ENCODE measurements at regions not wholly inside any gene's neighbourhood (a gene's known extent, or its start where the extent isn't known, plus 50 kb on each side); places are given as distances from the start of the nearest gene placed in this dataset.
A peak's percentile ranks its signal among the peaks of the same experiment; 100 is the strongest.
"Not testable (repeated sequence)": the region's sequence is repeated elsewhere in the genome, so short reads cannot be mapped to it uniquely, and the experiment has no call there.

DNA sequence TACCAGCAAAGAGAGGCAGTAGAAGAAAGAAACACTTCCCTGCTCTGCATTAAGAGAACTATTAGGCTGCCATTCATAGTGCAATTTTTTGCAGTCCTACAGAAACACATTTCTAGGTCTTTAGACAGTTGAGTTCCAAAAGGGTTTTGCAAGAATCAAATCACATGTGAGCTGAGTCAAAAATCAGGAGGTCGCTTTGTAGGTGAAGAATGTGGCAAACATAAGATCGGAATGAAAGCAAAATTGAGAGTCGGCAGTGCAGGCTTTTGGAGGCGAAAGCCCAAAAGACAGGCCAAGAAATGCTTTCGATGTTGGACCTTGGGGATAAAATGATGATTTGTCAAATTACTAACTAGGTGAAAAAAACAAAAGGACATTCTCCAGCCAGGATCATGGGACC is 213.5 kb upstream of the NRIP1 start:
- DNase-seq (ENCODE audit: low spot score): no peak

DNA sequence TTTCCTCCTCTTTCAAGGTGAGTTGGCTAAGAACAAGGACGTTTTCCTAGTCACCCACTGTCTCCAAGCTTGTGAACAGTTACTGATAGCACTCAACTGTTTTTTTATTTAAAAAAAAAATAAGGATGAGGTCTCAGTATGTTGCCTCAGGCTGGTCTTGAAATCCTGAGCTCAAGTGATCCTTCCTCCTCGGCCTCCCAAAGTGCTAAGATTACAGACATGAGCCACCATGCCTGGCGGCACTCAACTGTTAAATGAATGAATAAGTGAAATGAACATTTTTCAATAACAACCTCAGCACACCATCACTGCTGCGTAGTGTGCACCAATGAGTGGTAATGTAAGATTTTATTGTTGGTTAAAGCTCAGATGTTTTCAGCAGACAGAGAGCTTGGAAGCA is 214.1 kb upstream of the NRIP1 start:
- no peak for DNase-seq (ENCODE audit: low spot score)

DNA sequence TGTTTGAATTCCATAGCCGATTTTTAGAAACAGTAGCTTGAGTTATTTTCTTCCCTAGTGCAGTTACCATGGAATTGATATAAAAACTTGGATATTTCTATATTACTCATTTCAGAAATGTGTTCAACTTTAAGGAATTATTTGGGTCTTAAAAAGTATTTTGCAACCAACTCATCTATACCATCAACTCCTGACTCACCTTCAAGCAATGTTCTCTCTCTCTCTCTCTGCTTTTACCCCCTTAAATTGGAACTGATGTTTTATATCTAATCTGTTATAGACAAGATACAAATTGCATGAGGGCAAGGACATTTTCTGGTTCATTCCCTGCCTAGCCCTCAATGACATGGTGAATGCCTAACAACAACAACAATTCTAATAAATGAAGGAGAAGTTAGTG is 214.7 kb upstream of the NRIP1 start:
- DNase-seq (ENCODE audit: low spot score): no peak

DNA sequence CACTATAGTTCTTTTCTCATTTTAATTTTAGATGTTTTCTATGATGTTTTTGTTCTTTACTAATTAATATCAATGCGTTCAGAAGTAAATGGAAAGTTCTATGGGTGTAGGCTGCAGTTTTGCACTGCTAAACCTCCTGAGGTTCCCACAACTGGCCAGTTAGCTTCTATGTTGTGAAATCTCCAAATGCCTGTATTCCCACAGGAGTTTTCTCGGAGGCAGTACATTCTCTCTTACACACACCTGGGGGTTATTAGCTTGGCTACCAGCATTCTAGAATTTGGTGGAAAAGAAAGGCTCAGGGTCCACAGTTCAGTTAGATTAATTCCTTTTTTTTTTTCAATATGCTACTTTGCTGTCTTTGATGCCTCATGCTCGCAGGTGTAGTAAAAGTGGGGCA is 216.9 kb upstream of the NRIP1 start:
- DNase-seq (ENCODE audit: low spot score): no peak

DNA sequence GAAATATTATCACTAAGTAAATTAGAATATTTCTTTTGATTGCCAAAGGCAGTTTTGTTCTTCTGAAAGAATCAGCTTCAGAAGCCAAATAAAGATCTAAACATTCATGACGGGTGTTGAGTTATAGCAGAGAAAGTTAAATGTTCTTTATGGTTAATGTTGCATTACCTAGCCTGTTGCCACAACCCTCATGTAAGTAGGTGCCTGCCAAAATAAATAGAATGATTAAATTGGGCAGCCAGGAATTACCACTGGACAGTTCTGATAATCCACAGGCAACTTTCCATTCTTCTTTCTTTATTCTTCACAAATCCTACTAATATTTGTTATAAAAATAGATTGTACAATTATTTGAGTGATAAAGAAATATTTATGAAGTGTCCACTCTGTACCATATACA is 217.9 kb upstream of the NRIP1 start:
- DNase-seq (ENCODE audit: low spot score): no peak

DNA sequence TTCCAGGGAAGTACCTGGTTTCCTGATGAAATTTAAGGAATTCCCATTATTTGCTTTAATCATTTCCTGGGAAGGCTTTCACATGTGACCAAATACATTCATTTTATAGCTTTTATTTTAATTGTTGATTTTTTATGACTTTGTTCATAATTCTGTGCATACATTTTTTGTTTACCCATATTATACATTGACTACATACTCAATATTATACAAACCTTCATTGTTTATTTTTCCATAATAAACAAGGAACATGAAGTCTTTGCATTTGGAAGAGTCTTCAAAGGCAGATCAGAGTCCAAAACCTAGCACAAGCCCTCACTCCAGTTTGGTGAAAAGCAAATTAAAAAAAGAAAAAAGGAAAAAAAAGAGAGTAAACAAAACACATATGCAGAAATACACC is 218.3 kb upstream of the NRIP1 start:
- no peak for DNase-seq (ENCODE audit: low spot score)

DNA sequence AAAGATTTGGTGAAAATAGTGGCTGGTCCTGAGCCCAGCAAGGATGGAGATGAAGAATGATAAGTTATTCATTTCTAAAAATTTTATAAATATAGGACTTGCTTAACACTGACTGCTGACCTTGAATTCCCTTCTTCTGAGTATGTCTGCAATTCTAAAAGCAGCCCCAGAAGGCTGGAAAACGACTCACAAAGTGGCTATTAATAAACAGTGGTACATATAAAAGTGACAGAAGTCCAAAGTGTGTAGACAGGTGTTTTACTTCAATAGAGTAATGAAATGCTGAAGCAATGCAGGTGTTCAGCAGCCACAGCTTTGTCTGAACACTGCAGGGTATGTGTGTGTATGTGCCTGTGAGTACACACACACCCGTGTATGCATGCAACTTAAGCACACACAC is 219.0 kb upstream of the NRIP1 start:
- no peak for DNase-seq (ENCODE audit: low spot score)

DNA sequence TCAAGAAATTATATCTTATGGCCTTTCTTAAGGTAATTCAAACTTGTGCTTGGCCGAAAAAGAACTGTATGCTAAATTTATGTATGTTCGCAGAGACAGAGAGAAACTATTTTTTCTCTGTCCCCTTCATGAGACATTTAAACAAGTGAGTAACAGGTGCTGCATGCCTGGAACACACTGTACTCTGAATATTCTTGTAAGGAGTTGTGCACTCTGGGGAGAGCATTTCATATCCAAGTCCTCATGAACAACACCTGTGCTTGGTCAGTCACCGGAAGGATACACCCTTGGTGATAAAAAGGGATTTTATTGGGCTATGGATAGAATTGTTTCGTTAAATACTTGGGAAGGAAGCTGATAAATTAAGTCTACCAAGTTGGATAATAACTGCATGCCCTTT is 220.8 kb upstream of the NRIP1 start:
- no peak for DNase-seq (ENCODE audit: low spot score)

DNA sequence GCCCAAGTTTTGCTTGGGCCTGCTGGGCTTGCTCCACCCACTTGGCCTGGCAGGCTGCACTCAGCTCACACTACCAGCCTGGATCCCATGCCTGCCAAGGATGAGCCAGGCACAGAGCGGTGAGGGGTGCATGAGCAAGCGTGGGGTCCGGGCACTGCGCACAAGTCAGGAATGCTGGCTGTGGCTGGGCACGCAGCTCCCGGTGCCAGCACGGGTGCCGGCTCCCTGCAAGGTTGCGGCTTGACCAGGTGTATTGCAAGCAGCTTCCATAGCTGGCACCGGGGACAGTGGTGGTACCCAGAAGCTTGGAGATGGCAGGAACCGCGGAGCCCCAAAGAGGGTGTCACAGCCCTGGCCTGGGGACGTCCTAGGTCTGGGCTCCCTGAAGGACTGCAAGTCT is 224.4 kb upstream of the NRIP1 start:
- DNase-seq (ENCODE audit: low spot score): no peak

DNA sequence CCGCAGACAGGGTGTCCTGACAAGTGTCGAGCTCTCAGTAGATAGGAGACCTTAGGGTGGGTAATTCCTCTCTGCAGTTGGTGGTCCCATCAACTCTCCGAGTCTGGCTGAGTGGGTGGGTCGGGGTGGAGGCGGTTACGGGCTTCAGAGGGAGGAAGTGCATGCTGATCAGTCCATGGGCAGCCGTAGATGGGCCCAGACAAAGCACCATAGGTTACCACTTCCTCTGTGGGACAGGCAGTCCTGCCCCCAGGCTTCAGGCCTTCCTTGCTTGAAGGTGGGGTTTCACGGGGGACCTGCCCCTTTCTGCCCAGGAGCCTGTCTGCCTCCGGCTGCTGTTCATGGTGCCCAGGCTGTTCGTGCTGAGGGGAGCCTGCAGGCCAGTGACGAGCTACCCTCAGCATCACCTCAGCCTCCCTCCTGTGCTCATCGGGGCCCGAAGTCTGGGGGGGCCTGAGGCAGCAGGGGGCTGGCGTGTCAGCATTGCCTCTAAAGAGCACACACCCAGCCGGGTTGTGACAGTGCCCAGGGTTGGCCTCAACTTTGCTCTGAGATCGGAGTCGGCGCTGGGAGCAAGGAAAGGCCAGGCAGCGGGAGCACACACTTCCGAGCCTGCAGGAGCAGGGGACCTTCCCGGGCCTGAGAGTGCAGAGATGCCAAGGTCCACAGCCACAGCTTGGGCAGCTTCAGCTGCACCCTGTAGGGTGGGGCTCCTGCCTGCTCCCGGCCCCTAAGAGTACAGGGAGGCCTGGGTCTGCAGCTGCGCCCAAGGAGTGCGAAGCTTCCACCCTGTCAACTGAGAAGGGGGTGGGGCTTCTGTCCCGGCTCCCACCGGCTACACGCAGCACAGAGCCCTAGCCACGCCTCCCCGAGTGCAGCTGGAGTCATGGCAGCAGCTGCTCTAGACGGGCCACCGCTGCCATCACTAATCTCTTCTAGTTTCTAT is 225.4 kb upstream of the NRIP1 start:
- DNase-seq (ENCODE audit: low spot score): peak; percentile 60

DNA sequence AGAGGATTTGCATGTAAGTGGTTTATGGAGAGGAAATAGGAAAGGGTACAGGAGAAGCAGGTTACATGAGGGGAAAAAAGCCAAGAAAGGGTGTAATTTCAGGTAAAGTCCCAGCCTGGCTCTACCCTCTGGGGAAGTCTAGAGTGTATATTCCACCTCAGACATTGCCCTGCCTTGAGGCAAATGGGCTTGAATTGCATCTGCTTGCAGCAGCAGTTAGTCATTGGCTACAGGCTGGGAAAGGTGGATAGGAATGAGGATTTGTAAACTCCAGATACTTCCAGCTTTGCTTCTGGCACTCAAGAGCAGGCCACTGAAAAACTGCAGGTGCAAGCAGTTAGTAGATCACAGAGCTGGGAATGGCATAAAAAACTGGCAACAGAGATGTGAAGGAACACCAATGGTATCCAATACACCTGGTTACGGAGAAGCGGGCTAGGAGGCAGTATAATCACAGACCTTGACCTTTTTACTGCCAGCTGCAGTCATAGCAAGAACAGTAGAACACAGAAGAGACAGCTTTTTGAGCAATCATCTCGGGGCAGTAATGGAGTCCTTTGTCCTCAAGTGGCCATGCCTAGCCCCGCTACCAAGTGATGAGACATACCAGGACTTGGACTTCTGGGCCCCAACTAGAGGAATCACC is 226.9 kb upstream of the NRIP1 start:
- no peak for DNase-seq (ENCODE audit: low spot score)

DNA sequence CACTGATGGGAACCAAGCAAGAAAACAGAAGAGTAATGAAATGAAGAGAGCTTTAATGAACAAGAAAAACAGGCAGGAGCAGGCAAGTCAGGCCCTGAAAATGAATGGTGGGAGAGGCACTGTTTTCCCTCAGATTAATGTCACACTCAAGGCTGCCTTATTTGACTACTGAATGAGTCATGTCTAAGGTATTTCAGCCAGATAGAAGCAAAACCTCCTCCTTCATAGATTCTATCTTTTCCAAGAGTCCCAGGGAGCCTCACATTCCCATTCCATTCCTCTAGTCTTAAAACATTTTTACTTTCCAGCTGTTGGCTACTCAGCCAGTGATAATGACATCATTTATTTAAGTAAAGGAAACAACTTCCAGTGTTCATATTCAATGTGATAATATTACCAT is 228.4 kb upstream of the NRIP1 start:
- peak; percentile 8 for DNase-seq (ENCODE audit: low spot score)

DNA sequence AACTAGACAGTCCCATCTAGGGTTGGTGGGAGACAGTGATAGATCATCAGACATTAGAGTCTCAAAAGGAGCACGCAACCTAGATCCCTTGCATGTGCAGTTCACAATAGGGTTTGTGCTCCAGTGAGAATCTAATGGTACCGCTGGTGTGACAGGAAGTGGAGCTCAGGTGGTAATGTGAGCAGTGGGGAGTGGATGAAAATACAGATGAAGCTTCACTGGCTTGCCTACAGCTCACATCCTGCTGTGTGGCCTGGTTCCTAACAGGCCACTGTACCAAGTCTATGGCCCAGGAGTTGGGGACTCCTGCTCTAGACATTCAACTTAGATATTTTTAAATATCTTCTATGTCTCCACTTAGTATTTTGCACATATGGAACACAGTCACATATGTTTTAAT is 231.1 kb upstream of the NRIP1 start:
- no peak for DNase-seq (ENCODE audit: low spot score)

DNA sequence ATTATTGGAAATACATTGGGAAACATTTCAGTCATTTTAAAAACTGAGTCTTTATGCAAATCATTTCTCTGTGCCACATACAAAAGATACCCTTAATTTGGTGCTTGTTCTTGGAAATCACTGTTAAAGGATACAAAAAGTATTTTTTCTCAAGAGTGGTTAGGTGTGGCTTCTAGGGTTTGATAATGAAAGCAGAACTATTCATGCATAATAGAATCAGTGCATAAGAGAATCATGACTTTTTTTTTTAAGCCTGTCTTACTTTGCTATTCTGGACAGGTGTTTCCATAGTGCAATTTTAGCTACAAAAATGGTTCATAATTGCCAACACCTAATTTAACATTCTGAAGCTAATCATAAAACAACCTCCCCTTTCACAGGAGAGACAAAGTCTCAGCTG is 233.0 kb upstream of the NRIP1 start:
- DNase-seq (ENCODE audit: low spot score): no peak

DNA sequence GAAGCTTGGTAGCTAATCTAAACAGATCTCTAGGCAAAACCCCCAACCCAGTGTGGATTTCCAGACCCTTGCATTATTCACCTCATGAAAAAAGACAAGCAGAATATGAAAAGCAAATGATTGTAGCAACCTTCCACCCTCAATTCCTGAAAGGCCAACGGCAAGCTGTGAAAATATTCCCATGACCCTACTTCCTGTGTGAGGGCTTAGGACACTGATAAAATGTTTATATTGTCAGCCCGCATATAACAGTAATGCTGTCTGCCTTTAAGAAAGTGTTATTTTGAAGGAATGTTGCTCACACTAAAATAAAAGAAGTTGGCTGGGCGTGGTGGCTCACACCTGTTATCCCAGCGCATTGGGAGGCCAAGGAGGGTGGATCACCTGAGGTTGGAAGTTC is 233.5 kb upstream of the NRIP1 start:
- no peak for DNase-seq (ENCODE audit: low spot score)

DNA sequence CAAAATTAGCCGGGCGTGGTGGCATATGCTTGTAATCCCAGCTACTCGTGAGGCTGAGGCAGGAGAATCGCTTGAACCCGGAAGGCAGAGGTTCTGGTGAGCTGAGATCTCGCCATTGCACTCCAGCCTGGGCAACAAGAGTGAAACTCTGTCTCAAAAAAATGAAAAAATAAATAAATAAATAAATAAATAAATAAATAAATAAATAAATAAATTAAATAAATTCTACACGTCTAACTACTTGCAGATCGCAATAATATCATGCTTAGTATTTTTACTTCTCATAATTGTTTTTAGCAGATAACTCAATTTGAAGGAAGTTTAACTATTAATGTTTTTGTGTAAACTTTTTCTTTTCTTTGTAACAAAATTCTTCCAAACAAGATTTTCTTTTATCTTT is 234.0 kb upstream of the NRIP1 start:
- DNase-seq (ENCODE audit: low spot score): not testable (repeated sequence)

DNA sequence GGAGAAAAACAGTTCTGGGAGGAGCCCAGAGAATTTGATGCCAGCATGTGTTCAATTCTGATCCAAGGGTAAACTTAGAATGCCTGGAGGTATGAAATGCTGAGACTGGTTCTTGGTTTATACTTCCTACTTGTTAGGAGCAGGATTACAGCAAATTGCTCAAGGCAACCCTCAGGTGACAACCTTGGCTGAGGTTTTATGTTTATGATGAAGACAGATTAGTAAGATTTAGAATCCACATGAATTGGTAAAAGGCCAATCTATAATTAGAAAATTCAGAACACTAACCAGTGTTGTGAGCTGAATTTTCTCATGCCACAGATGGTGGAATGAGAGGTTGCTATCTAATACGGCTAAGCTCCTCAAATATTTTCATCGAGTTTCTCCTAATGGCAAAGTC is 235.3 kb upstream of the NRIP1 start:
- DNase-seq (ENCODE audit: low spot score): no peak

DNA sequence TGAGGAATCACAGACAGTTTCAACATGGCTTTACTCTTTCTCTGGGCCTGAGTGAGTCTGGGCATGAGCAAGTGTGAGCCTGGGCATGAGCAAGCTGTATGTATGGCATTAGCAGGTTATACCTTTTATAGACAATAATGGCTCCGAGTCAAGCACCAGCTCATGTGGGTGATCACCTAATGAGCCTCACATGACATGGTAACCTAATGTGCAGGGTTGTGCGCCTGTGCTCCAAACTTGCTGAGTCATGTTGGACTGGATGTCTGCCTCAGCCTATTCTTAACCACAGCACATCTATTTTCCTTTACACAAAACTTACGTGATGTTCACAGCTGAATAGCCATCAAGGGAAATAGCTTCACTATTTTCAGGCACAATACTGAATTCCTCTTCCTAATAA is 236.2 kb upstream of the NRIP1 start:
- no peak for DNase-seq (ENCODE audit: low spot score)

DNA sequence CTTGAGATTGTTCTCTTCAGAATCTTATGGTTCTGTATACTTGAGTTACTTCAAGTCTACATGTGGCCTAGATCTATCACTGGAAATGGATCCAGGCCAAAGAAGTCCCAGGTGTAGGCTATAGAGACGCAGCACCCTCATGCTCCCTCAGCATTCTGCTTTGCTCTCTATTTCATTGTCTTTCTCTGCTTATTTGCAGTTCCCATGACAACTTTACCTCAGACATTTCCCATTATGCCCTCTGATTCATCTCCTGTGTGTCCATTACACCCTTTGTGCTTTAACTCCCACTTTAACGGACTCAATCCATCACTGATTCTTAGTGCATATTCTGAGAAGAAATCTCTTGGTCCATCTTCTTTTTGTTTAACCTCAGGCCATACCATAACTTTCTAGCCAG is 236.9 kb upstream of the NRIP1 start:
- no peak for DNase-seq (ENCODE audit: low spot score)

DNA sequence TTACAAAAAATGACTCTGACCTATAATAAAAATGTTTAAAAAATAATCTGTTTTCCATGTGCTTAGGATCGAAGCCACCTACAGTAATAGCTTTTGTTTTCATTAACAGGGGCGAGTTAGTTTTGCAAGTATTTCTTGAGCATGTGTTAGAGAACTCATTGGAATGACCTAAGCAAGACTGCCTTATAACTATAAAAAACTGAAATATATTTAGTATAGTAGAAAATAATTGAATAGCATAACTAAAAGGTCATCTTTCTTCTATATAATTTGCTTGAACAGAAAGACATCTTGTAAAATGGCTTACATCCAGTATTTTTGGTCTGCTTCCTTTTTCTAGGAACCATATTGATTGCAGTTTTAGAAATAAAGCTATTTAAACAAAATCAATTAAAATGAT is 241.5 kb upstream of the NRIP1 start:
- no peak for DNase-seq (ENCODE audit: low spot score)

DNA sequence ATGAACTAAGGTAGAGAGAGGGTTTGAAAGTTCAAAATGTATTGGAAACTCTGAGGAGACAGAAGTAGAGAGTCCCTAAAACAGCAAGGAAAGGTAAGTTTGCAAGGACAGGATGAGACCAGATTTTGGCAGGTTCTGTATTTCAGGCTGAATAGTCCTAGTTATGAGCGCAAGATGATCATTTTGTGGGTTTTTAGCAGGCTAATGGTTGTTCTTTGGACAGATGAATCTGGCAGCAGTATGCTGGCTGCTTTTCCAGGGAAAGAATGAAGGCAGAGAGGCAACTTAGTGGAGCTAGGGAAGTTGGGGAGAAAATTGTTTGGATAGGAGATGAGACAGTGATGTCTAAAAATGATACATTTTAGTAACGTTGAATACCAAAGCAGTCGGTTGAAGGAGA is 243.5 kb upstream of the NRIP1 start:
- no peak for DNase-seq (ENCODE audit: low spot score)

DNA sequence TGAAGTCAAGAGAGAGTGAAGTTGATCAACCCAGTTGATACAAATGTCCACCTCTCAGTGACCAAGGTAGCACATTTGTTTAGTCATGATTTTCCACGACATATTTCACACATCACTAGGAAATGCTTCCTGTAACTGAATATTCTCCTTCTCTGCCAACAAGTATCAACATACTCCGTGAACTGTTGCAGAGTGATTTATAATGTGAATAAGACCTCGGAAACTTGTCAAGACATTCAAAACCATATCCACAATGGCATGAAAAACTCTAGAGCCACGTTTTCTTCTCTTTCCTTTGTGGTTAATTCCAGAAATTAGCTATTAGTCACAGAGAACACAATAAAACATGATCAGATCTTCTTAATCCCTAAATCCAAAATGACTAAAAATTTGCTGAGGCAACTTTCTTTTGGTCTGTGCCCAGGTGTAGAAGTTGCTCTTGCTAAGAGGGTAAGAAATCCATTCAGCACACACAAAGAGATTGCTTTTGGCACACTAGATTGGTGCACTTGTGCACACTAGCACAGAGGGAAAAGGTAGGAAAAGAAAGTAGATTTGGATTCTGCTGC is 244.3 kb upstream of the NRIP1 start:
- no peak for DNase-seq (ENCODE audit: low spot score)

DNA sequence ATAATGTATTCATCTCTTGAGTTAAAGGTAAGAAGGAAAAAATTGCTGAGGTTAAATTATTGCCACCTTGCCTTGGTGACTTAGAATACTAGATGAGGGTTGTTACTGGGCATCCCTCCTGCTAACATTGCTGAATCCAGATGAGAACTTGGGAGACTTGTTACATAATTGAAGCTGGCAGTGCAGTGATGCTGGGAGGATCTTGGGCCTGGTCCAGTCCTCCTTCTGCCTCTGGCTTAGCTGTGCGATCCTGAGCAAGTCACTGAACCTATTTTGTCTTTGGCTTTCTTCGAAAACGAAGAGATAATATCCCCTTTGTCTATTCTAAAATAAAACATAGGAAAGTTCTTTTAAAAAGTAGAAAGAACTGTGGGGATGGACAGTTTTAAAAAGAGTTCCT is 244.9 kb upstream of the NRIP1 start:
- DNase-seq (ENCODE audit: low spot score): no peak
